NCI-H446 (cell line): ENCODE measurements at regions not wholly inside any gene's neighbourhood (a gene's known extent, or its start where the extent isn't known, plus 50 kb on each side); places are given as distances from the start of the nearest gene placed in this dataset.
"Not testable (repeated sequence)": the region's sequence is repeated elsewhere in the genome, so short reads cannot be mapped to it uniquely, and the experiment has no call there.

ENCODE experiments used
- DNase-seq, 2 experiments: peaks; one replicate each; lab custom pipeline; 2025; lab: John Stamatoyannopoulos, UW

DNA sequence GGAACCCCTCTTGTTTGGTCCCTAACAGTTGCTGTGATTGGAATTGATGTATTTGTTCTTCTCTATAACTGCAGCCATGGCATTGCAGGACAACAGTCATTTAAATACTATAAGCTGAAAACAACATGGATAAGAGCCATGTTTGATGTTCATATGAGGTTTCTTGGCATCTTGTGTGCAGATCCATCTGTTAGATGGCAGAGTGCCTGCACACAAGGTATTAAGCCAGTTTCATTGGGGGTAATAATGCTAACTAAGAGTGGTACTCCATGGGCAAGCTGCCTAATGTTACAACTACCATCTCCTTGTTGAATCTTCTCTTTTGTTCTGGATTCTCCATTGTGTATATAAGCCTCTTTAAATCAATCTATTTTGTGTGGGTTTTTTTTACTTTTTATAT is 206.0 kb upstream of the CHORDC1 start:
- DNase-seq, result peak; percentile 83 to 92

- DNase-seq, result no peak
These were observed 203.6 kb upstream of the CHORDC1 start for GRCh38 chr11:90426442-90426841.

- no peak for DNase-seq
These were observed 200.5 kb upstream of the CHORDC1 start for GRCh38 chr11:90423378-90423777.

DNA sequence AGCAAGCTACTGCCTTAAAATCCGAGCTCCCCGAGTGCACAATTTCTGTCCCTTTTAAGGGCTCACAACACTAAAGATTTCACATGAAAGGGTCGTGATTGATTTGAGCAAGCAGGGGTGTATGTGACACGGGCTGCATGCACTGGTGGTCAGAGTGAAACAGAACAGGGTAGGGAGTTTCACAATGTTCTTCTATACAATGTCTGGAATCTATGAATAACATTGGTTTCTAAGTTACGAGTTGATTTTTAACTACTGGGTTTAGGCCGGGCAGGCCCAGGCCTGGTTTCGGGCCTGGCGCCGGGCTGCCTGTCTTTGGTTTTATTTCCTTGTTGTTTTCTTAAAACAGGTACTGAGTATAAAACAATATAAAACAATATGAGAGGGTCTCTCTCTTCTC is 199.9 kb upstream of the CHORDC1 start:
- not testable (repeated sequence) for DNase-seq

GRCh38 chr11:90414221-90414620 is 191.4 kb upstream of the CHORDC1 start:
- no peak for DNase-seq

GRCh38 chr11:90407350-90407749 is 184.5 kb upstream of the CHORDC1 start:
- DNase-seq, result no peak

DNA sequence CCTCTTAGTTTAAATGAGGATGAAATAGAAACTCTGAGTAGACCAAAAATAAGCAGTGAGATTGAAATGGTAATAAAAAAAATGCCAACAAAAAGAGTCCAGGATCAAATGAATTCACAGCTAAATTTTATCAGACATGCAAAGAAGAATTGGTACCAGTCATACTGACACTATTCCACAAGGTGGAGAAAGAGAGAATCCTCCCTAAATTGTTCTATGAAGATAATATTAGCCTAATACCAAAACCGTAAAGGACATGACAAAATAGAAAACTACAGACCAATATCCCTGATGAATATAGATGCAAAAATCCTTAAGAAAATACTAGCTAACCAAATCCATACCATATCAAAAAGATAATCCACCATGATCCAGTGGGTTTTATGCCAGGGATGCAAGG is 169.8 kb upstream of the CHORDC1 start:
- no peak for DNase-seq

DNA sequence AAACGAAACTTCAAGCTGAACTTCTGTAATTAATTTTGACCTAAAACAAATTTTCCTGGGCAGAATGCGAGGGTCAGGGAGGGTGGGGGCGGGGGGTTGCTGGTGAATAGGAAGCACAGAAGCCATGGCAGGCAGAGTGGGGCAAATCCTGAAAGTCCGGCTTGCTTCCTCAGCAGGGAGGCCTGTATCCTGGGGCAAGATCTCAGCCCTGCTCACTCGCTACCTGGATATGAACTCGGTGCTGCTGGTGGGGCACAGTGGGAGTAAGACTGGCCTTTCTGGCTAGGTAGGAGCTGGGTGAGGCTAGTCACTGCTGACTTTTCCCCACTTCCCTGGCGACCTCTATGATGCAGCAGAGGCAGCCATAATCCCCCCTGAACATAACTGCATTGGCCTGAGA is 168.9 kb upstream of the CHORDC1 start:
- DNase-seq, result no peak

DNA sequence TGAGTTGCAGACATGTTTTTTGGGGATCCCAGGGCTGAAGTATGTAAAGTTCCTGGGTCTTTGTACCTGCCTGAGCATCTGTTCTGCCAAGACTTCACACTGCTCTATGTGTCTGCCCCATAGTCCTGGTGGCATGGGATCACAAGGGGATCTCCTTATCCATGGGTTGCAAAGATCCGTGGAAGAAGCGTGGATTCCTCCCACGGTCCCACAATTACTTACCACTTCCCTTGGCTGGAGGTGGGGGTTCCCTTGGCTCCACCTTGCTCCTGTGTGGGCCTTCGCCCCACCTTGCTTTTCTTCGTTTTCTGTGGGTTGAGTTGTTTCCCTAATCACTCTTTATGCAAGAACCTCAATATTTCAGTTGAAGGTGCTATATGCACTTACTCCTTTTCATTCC is 157.4 kb upstream of the CHORDC1 start:
- DNase-seq, result no peak

- no peak for DNase-seq
These were observed 151.1 kb upstream of the CHORDC1 start for GRCh38 chr11:90373971-90374370.

DNA sequence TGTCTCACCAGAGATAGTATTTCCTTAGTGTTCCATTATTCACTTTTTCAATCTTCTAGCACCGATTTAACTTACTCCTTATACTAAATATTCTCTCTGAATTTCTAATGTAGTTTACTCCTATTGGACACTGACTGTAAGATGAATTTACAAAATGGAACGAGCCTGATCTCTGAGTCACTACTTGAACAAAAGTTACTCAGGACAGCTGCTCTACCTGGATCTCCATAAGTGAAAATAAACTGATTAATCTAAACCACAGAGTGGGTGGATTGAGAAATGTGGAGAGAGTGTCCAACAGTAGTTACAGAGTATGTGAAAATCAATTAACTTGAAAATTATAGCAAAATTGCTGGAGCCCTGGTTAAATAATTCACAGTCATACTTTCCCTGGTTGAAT is 141.7 kb upstream of the CHORDC1 start:
- DNase-seq, result no peak

- DNase-seq, result no peak
These were observed 140.9 kb upstream of the CHORDC1 start for GRCh38 chr11:90363739-90364138.

- DNase-seq, result no peak
These were observed 132.4 kb upstream of the CHORDC1 start for GRCh38 chr11:90355200-90355599.

- DNase-seq, result no peak
These were observed 126.9 kb upstream of the CHORDC1 start for GRCh38 chr11:90349731-90350130.

GRCh38 chr11:90344546-90344945 is 121.7 kb upstream of the CHORDC1 start:
- no peak for DNase-seq

GRCh38 chr11:90343673-90344072 is 120.8 kb upstream of the CHORDC1 start:
- no peak for DNase-seq

DNA sequence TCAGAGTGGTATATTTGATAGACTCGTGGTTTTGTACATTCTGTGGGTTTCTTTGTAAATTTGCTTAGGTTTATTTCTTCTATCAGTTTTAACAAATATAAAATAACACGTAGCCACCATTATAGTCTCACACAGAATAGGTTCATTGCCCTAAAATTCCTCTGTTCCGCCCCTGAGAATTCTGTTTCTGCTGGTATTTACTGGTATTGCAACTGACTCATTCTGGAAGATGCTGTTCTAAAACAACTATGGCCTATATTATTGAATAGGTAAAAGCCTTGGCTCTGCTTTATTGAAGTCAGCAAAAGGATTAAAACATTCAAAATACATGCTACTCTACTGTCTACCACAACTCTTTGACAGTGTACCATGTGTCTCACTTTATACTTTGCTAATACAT is 119.1 kb upstream of the CHORDC1 start:
- DNase-seq, result no peak

- DNase-seq, result no peak
These were observed 109.6 kb upstream of the CHORDC1 start for GRCh38 chr11:90332415-90332814.

DNA sequence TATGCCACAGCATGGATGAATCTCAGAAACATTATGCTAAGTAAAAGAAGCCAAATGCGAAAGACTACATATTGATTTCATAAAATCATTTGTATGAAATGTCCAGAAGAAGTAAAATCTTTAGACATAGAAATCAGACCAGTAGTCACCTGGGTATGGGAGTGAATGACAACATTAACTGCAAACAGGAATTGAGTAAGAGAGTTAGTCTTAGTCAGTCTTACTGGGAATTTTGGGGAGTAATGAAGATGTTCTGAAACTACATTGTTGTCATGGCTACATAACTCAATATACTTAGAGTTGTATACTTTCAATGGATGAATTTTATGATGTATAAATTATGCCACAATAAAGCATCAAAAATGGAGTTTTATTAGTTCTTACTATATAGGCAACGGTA is 107.8 kb upstream of the CHORDC1 start:
- no peak for DNase-seq

- DNase-seq, result no peak
These were observed 106.2 kb upstream of the CHORDC1 start for GRCh38 chr11:90329043-90329442.

DNA sequence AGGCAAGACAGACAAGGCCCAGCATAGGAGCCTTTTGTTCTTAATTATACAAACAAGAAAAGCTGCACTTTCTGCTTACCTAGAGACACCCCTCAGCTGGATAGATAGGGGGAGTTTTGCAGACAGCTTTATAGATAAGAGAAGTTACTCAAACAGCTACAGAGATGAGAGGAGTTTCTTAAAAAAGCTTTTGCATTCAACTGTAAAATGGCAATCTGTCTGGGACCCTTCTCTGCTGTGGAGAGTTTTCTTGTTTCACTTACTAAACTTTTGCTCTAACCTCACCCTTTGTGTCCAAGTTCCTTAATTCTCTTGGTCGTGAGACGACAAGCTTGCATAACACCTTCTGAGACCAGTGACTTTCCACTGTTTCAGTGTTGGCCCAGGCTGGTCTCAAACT is 103.8 kb upstream of the CHORDC1 start:
- DNase-seq, result no peak

- DNase-seq, result no peak
These were observed 100.4 kb upstream of the CHORDC1 start for GRCh38 chr11:90323289-90323688.

GRCh38 chr11:90321018-90321417 is 98.2 kb upstream of the CHORDC1 start:
- DNase-seq, result no peak

DNA sequence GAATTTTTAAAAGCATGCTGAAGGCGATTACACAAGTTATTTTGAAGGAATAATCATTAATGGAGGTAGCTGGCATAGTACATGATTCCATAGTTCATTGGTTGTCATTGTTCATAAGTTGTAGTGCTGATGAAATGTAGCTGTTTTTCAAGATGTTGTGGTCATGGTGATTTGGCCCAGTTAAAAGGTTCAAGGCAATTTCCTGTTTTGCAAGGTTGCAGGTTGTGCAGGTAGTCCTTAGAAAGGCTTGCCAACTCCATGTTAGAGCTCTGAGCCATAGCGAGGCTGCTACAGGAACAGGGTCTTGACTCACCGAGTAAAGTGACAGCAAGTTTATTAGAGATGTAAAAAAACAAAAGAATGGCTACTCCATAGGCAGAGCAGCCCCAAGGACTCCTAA is 95.8 kb upstream of the CHORDC1 start:
- no peak for DNase-seq

GRCh38 chr11:90310210-90310609 is 87.4 kb upstream of the CHORDC1 start:
- DNase-seq, result no peak
